ENCODE measurements at regions not wholly inside any gene's neighbourhood (a gene's known extent, or its start where the extent isn't known, plus 50 kb on each side); places are given as distances from the start of the nearest gene placed in this dataset.

DNA sequence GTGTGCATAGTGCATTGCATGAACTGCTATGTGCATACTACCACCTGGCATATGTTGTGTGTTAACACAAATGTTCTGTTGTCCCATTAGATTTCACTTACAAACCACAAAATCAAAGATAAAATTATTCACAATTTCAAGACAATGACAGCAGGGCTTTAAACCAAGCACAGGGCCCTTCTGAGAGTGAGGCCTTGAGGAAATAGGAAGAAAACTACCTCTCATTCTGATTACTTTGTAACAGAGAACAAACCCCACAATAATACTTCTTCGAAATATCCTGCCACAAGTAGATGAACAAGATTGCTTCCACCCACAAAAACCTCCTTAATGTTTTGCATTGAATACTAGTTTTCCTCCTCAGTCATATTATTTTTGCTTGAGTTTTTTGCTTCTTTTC is 85.5 kb upstream of the SPANXB1 start:
- no peaks in the 10 kb centered on the region for H3K27me3 Mint-ChIP-seq (ENCODE audit: low read depth)
- H3K9me3 Mint-ChIP-seq (ENCODE audit: low read depth), result no peaks in the 10 kb centered on the region
- peaks cover 5% of the 10 kb centered on the region for H3K4me1 Mint-ChIP-seq (ENCODE audit: low read depth)
- H3K4me3 Mint-ChIP-seq (ENCODE audit: unreplicated experiment), result no peak overlapping the region
- DNase-seq (ENCODE audit: low spot score), result no peak
- TF ChIP-seq, protein P1, sequence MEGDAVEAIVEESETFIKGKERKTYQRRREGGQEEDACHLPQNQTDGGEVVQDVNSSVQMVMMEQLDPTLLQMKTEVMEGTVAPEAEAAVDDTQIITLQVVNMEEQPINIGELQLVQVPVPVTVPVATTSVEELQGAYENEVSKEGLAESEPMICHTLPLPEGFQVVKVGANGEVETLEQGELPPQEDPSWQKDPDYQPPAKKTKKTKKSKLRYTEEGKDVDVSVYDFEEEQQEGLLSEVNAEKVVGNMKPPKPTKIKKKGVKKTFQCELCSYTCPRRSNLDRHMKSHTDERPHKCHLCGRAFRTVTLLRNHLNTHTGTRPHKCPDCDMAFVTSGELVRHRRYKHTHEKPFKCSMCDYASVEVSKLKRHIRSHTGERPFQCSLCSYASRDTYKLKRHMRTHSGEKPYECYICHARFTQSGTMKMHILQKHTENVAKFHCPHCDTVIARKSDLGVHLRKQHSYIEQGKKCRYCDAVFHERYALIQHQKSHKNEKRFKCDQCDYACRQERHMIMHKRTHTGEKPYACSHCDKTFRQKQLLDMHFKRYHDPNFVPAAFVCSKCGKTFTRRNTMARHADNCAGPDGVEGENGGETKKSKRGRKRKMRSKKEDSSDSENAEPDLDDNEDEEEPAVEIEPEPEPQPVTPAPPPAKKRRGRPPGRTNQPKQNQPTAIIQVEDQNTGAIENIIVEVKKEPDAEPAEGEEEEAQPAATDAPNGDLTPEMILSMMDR (IDR thresholded peaks at IDR 0.05), result no peak
- H3K36me3 Mint-ChIP-seq (ENCODE audit: low read depth), result no peaks in the 10 kb centered on the region
- H3K27ac Mint-ChIP-seq (ENCODE audit: unreplicated experiment), result no peak overlapping the region

DNA sequence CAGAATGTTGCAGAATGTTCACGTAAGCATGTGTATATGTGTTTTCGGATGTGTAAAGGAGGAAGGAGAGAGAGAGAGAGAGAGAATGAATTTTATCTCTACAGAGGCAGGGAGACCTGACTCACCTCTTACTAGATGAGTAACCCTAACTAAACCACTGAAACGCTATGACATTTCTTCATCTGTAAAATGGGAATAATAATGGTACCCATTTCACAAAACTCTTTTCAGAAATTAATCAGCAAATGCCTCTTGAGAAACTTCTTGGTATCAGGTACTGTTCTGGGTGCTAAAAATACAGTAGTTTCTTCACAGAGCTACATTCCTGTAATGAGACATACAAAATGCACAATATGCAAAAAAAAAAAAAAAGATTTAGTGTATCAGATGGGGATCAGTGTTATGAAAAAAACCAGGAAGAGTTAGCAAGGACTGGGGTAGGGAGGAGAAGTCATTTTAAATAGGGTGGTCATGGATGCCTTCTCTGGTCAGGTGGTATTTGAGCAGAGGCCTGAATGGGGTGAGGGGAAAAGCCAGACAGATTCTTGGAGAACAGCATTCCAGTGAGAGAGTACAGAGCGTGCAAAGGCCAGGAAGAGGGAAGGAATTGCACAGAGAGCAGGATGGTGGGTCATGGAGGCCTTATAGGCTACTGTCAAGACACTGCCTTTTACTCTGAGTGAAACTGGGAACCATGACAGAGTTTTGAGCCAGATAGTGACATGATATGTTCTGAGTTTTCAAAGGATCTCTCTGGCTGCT is 84.9 kb upstream of the SPANXB1 start:
- Mint-ChIP-seq H3K4me3 (ENCODE audit: unreplicated experiment) (no peak overlapping the region), H3K9me3 (ENCODE audit: low read depth) (no peaks in the 10 kb centered on the region), H3K36me3 (ENCODE audit: low read depth) (no peaks in the 10 kb centered on the region), H3K27ac (ENCODE audit: unreplicated experiment) (no peak overlapping the region), H3K4me1 (ENCODE audit: low read depth) (peaks cover 5% of the 10 kb centered on the region), H3K27me3 (ENCODE audit: low read depth) (no peaks in the 10 kb centered on the region)
- TF ChIP-seq, protein P1 (IDR thresholded peaks at IDR 0.05), result no peak
- DNase-seq (ENCODE audit: low spot score), result no peak

DNA sequence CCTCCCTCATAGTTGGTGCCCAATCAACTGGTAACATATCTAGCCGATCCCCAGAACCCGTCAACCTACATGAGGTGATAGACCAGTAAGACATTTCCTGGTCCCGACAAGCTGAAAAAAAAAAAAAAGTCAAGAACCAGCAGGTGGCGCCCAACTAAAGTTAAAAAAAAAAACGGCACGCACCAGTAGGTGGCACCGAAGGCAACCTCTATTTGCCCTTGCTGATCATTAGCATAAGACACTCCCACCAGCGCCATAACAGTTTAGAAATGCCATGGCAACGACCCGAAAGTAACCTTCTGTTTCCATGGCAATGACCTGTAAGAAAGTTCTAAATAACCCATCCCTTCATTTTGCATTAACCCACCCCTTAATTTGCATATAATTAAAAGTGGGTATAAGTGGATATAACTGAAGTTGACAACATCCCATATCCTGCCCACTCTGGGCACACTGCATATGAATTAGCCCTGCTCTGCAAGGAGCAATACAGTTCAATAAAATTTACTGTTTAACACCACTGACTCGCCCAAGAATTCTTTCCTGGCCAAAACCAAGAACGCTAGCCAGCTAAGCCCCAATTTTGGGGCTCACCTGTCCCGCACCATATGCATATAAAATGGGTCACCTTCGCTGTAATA is 83.9 kb upstream of the SPANXB1 start:
- no peak overlapping the region for H3K27ac Mint-ChIP-seq (ENCODE audit: unreplicated experiment)
- DNase-seq (ENCODE audit: low spot score), result no peak
- H3K4me3 Mint-ChIP-seq (ENCODE audit: unreplicated experiment), result no peak overlapping the region
- peaks cover 5% of the 10 kb centered on the region for H3K4me1 Mint-ChIP-seq (ENCODE audit: low read depth)
- TF ChIP-seq, protein P1 (IDR thresholded peaks at IDR 0.05), result peak; percentile 81
- H3K36me3 Mint-ChIP-seq (ENCODE audit: low read depth), result no peaks in the 10 kb centered on the region
- no peaks in the 10 kb centered on the region for H3K9me3 Mint-ChIP-seq (ENCODE audit: low read depth)
- no peaks in the 10 kb centered on the region for H3K27me3 Mint-ChIP-seq (ENCODE audit: low read depth)

DNA sequence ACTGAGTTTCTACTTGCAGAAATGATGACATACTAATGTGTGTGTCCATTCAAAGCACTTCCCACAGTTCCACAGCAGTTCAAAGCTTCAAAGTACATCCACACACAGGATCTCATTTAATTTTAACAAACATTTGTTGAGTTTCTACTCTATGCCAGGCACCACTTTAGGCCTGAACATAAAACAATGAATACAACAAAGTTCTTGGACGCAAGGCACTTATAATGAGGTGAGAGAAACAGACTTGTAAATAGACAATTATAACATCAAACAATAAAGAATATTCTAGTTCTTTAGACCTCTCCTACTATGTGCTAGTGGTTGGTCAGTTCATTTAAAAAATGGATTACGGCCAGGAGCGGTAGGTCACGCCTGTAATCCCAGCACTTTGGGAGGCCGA is 82.0 kb upstream of the SPANXB1 start:
- no peaks in the 10 kb centered on the region for H3K27me3 Mint-ChIP-seq (ENCODE audit: low read depth)
- TF ChIP-seq, protein P1 (IDR thresholded peaks at IDR 0.05), result no peak
- DNase-seq (ENCODE audit: low spot score), result no peak
- no peak overlapping the region for H3K4me3 Mint-ChIP-seq (ENCODE audit: unreplicated experiment)
- H3K27ac Mint-ChIP-seq (ENCODE audit: unreplicated experiment), result no peak overlapping the region
- H3K36me3 Mint-ChIP-seq (ENCODE audit: low read depth), result no peaks in the 10 kb centered on the region
- no peaks in the 10 kb centered on the region for H3K9me3 Mint-ChIP-seq (ENCODE audit: low read depth)
- H3K4me1 Mint-ChIP-seq (ENCODE audit: low read depth), result peaks cover 5% of the 10 kb centered on the region

DNA sequence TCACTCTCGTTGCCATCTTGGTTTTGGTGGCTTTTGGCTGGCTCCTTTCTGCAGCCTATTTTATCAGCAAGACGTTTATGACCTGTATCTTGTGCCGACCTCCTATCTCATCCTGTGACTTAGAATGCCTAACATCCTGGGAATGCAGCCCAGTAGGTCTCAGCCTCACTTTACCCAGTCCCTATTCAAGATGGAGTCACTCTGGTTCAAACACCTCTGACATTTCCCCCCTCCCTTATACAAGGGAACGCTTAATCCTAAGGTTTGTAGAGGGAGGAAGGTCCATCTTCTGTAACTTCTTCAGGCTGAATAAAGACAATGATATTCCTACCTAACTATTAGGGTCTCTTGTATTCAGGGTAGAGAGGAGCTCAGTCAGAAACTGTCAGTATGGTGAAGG is 79.3 kb upstream of the SPANXB1 start:
- peaks cover 2% of the 10 kb centered on the region for H3K4me1 Mint-ChIP-seq (ENCODE audit: low read depth)
- no peak overlapping the region for H3K27ac Mint-ChIP-seq (ENCODE audit: unreplicated experiment)
- TF ChIP-seq, protein P1 (IDR thresholded peaks at IDR 0.05), result no peak

More for the DNA sequence above, 79.3 kb upstream of the SPANXB1 start:
- no peak for DNase-seq (ENCODE audit: low spot score)
- Mint-ChIP-seq H3K4me3 (ENCODE audit: unreplicated experiment) (no peak overlapping the region), H3K36me3 (ENCODE audit: low read depth) (no peaks in the 10 kb centered on the region), H3K27me3 (ENCODE audit: low read depth) (no peaks in the 10 kb centered on the region), H3K9me3 (ENCODE audit: low read depth) (no peaks in the 10 kb centered on the region)

Measured in chondrocyte (in vitro differentiated cells).